B cell (primary cell): ENCODE measurements at regions not wholly inside any gene's neighbourhood (a gene's known extent, or its start where the extent isn't known, plus 50 kb on each side); places are given as distances from the start of the nearest gene placed in this dataset.

ENCODE experiments used
- ATAC-seq: fragments of 200-7000 bp; cut with Tn5 transposase; one replicate; pipeline ENCODE4 v1.10.0; 2021; ENCODE audit warnings: low read depth, mild to moderate bottlenecking, moderate number of reproducible peaks, moderate library complexity
- CTCF ChIA-PET: fragments of 350-600 bp; sonication (Branson Sonifier 250); formaldehyde crosslinking; loops from one replicate; lab custom pipeline; 2021; ENCODE audit warnings: antibody characterized with exemption, inconsistent platforms; lab: Charles Lee
- POLR2A ChIA-PET: fragments of 350-600 bp; sonication (Branson Sonifier 250); formaldehyde crosslinking; loops from one replicate; lab custom pipeline; 2021; ENCODE audit warnings: antibody characterized with exemption; lab: Charles Lee
- DNase-seq: peaks from one replicate; pipeline ENCODE4 v3.0.0; 2013
- H2AFZ ChIP-seq: 2 replicates; pipeline ENCODE4 v1.6.1; 2012; ENCODE audit warnings: mild to moderate bottlenecking, low read depth, low read length; ENCODE audit not compliant: insufficient read depth, poor library complexity, severe bottlenecking
- H3K27ac ChIP-seq, 2 donors: 1 replicate in 1 of 2; 2 replicates in 1 of 2; pipeline ENCODE4 v1.5.1; 2012 to 2013; ENCODE audit warnings: low read length in 2 of 2, mild to moderate bottlenecking in 2 of 2, moderate library complexity in 1 of 2
- H3K27me3 ChIP-seq, 4 experiments: fragments of 200-600 bp in 1 of 4; sonication (generic) in 1 of 4; replicated peaks in 1 of 4; 1 replicate in 2 of 4; 2 replicates in 2 of 4; pipeline versions ENCODE4 v1.6.1 to v1.7.0; 2013 to 2016; ENCODE audit warnings: low read length in 3 of 4, mild to moderate bottlenecking in 2 of 4, mixed read lengths in 1 of 4, moderate library complexity in 1 of 4; ENCODE audit not compliant: insufficient read depth in 4 of 4, control insufficient read depth in 3 of 4; ENCODE audit errors: control extremely low read depth in 1 of 4
- H3K36me3 ChIP-seq, 2 experiments: replicated peaks in 1 of 2; 1 replicate in 1 of 2; 2 replicates in 1 of 2; pipeline versions ENCODE4 v1.6.1 to v1.7.1; 2013; ENCODE audit warnings: low read length in 1 of 2; ENCODE audit not compliant: insufficient read depth in 2 of 2, control insufficient read depth in 1 of 2; ENCODE audit errors: control extremely low read depth in 1 of 2, extremely low read depth in 1 of 2
- H3K4me1 ChIP-seq, 2 donors: fragments of 200-600 bp in 1 of 2; sonication (generic) in 1 of 2; 1 replicate in 1 of 2; 2 replicates in 1 of 2; pipeline versions ENCODE4 v1.5.1 to v1.6.1; 2013 to 2017; ENCODE audit warnings: low read length in 2 of 2; ENCODE audit not compliant: control insufficient read depth in 2 of 2, insufficient read depth in 2 of 2
- H3K4me2 ChIP-seq: replicated peaks from 2 replicates; pipeline ENCODE3; 2012; ENCODE audit warnings: mild to moderate bottlenecking, low read depth, low read length; ENCODE audit not compliant: poor library complexity, severe bottlenecking
- H3K4me3 ChIP-seq, 5 experiments: fragments of 200-600 bp in 1 of 5; sonication (generic) in 1 of 5; 1 replicate in 3 of 5; 2 replicates in 2 of 5; pipeline versions ENCODE4 v1.5.1 to v1.7.0; 2011 to 2016; ENCODE audit warnings: low read length in 4 of 5, mild to moderate bottlenecking in 4 of 5, low read depth in 2 of 5, control low read depth in 1 of 5, moderate library complexity in 1 of 5; ENCODE audit not compliant: insufficient read depth in 1 of 5; ENCODE audit errors: control extremely low read depth in 1 of 5, extremely low read depth in 1 of 5
- H3K79me2 ChIP-seq: fragments of 200-600 bp; sonication (generic); one replicate; pipeline ENCODE4 v1.6.0; 2016; ENCODE audit warnings: low read length; ENCODE audit not compliant: control insufficient read depth, insufficient read depth
- H3K9ac ChIP-seq: fragments of 200-600 bp; sonication (generic); 2 replicates; pipeline ENCODE4 v1.6.1; 2017; ENCODE audit warnings: mild to moderate bottlenecking, low read length, moderate library complexity
- H3K9me3 ChIP-seq, 3 donors: one replicate each; pipeline versions ENCODE4 v1.6.1 to v1.7.1; 2013; ENCODE audit warnings: low read length in 2 of 3; ENCODE audit not compliant: control insufficient read depth in 2 of 3, insufficient read depth in 1 of 3; ENCODE audit errors: control extremely low read depth in 1 of 3
- H4K20me1 ChIP-seq: 2 replicates; pipeline ENCODE4 v1.6.0; 2012; ENCODE audit warnings: mild to moderate bottlenecking, low read length; ENCODE audit not compliant: insufficient read depth, control insufficient read depth, poor library complexity, severe bottlenecking
- H3K27ac Mint-ChIP-seq: one replicate; pipeline ENCODE4 v1.8.0; 2021; ENCODE audit warnings: mixed read lengths
- H3K27me3 Mint-ChIP-seq: one replicate; pipeline ENCODE4 v1.8.0; 2021; ENCODE audit warnings: mixed read lengths
- H3K4me1 Mint-ChIP-seq: one replicate; pipeline ENCODE4 v1.8.0; 2021; ENCODE audit warnings: mixed read lengths
- H3K4me3 Mint-ChIP-seq: one replicate; pipeline ENCODE4 v1.8.0; 2021; ENCODE audit warnings: mixed read lengths
- H3K9me3 Mint-ChIP-seq: one replicate; pipeline ENCODE4 v1.8.0; 2022; ENCODE audit warnings: mixed read lengths; ENCODE audit not compliant: insufficient read depth
- EZH2 ChIP-seq: IDR thresholded peaks from 2 replicates; pipeline ENCODE4 v1.6.1; 2012; ENCODE audit warnings: borderline replicate concordance, low read depth, mild to moderate bottlenecking, moderate library complexity, low read length; ENCODE audit not compliant: insufficient read depth, poor library complexity, severe bottlenecking
- WGBS: methylation state at CpG from one replicate; pipeline ENCODE4 v1.1.5; 2013; ENCODE audit warnings: missing lambda C conversion rate; ENCODE audit not compliant: insufficient coverage; 5-methylcytosine and 5-hydroxymethylcytosine counted together
- intact Hi-C: fragments of 100-400 bp; cut with micrococcal nuclease; formaldehyde crosslinking; loops from one replicate; pipeline ENCODE4 v1.10.0; 2022
- TF ChIP-seq, protein P1 (sequence below): fragments of 200-600 bp; IDR thresholded peaks from one replicate; pipeline ENCODE4 v1.8.0; 2022; ENCODE audit warnings: antibody characterized with exemption, mild to moderate bottlenecking

DNA sequence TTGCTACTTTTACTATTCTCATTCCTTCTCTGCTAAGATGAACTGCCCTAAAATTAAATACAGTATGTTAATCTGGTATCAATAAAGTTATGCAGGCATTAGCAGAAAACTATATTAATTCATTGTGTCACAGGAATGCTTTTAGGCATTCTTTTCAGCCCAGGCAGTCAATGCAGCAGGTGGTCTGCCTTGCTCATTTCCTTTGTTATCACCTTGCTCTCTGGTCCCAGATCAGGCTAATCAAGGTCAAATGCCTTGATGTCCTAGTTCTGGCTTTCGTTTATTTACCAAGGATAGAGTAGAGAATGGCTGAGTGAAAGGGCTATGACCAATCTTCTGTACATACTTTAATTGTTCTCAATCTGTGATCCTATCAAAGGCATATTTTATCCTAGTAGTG, 1023.6 kb downstream of the TMEM182 start:
- Mint-ChIP-seq H3K27ac (no peak overlapping the region), H3K9me3 (no peaks in the 10 kb centered on the region), H3K4me3 (no peak overlapping the region), H3K4me1 (no peaks in the 10 kb centered on the region), H3K27me3 (no peaks in the 10 kb centered on the region)
- ChIA-PET POLR2A (no interaction called here), CTCF (no interaction called here)
- TF ChIP-seq, protein P1, sequence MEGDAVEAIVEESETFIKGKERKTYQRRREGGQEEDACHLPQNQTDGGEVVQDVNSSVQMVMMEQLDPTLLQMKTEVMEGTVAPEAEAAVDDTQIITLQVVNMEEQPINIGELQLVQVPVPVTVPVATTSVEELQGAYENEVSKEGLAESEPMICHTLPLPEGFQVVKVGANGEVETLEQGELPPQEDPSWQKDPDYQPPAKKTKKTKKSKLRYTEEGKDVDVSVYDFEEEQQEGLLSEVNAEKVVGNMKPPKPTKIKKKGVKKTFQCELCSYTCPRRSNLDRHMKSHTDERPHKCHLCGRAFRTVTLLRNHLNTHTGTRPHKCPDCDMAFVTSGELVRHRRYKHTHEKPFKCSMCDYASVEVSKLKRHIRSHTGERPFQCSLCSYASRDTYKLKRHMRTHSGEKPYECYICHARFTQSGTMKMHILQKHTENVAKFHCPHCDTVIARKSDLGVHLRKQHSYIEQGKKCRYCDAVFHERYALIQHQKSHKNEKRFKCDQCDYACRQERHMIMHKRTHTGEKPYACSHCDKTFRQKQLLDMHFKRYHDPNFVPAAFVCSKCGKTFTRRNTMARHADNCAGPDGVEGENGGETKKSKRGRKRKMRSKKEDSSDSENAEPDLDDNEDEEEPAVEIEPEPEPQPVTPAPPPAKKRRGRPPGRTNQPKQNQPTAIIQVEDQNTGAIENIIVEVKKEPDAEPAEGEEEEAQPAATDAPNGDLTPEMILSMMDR: no peak
- no peak for TF ChIP-seq EZH2
- DNase-seq: no peak
- H3K4me3 ChIP-seq: no peak overlapping the region
- no CpG with 5 or more reads among the region's 1 CpG for WGBS
- no peak for ATAC-seq
- H2AFZ ChIP-seq: no peak overlapping the region
- no peak overlapping the region for H3K27ac ChIP-seq
- H3K9ac ChIP-seq: no peak overlapping the region
- intact Hi-C loops: no loop called here
- H3K4me1 ChIP-seq: no peaks in the 10 kb centered on the region
- H4K20me1 ChIP-seq: no peaks in the 10 kb centered on the region
- H3K79me2 ChIP-seq: no peaks in the 10 kb centered on the region
- H3K4me2 ChIP-seq: no peak overlapping the region
- H3K9me3 ChIP-seq: no peaks in the 10 kb centered on the region
- no peaks in the 10 kb centered on the region for H3K36me3 ChIP-seq
- H3K27me3 ChIP-seq: no peaks in the 10 kb centered on the region

DNA sequence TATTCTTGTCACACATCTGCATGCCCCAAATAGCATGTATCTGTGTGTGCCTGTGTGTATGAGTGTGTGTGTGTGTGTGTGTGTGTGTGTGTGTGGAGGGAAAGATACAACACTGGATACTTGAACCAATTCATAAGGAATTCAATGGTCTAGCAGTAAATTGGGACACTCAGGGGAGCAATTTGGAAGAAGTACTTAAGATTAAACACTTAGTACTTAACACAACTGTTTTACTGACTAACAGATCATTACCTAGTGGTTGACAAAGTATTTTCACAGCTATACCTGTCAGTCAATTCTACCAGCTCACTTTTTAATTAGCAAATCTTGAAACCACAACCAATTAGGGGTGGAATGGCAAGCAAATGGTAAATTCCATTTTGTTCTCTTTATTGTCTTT, 1024.1 kb downstream of the TMEM182 start:
- Histone ChIP-seq H3K9me3 (no peaks in the 10 kb centered on the region), H3K4me1 (no peaks in the 10 kb centered on the region), H3K36me3 (no peaks in the 10 kb centered on the region), H4K20me1 (no peaks in the 10 kb centered on the region), H2AFZ (no peak overlapping the region), H3K4me3 (no peak overlapping the region), H3K79me2 (no peaks in the 10 kb centered on the region), H3K27ac (no peak overlapping the region), H3K27me3 (no peaks in the 10 kb centered on the region), H3K9ac (no peak overlapping the region), H3K4me2 (no peak overlapping the region)
- Mint-ChIP-seq H3K4me3 (no peak overlapping the region), H3K4me1 (no peaks in the 10 kb centered on the region), H3K9me3 (no peaks in the 10 kb centered on the region), H3K27ac (no peak overlapping the region), H3K27me3 (no peaks in the 10 kb centered on the region)
- ChIA-PET POLR2A (no interaction called here), CTCF (interaction anchor here (0.7 kb wide), 1 partner anchor 26 kb away, joined by 3 read pairs; no protein-coding TSS in a partner anchor)
- ATAC-seq (no peak), DNase-seq (no peak)
- intact Hi-C loops: no loop called here
- TF ChIP-seq, protein P1: no peak
- TF ChIP-seq EZH2: no peak
